Dendritic cell treated with granulocyte-macrophage colony-stimulating factor and Interleukin-4, amounts not matched to agents 40 ng/mL and 50 ng/mL, for 4 days (primary cell): ENCODE measurements at regions not wholly inside any gene's neighbourhood (a gene's known extent, or its start where the extent isn't known, plus 50 kb on each side); places are given as distances from the start of the nearest gene placed in this dataset.
"Not testable (repeated sequence)": the region's sequence is repeated elsewhere in the genome, so short reads cannot be mapped to it uniquely, and the experiment has no call there.

Source experiments
- H3K27ac Mint-ChIP-seq: one replicate; pipeline ENCODE4 v1.8.0; 2022; ENCODE audit warnings: mild to moderate bottlenecking, mixed read lengths
- H3K27me3 Mint-ChIP-seq: one replicate; pipeline ENCODE4 v1.8.0; 2022; ENCODE audit warnings: mild to moderate bottlenecking, mixed read lengths
- H3K36me3 Mint-ChIP-seq: one replicate; pipeline ENCODE4 v1.8.0; 2022; ENCODE audit warnings: low read depth, mixed read lengths
- H3K4me1 Mint-ChIP-seq: one replicate; pipeline ENCODE4 v1.8.0; 2022; ENCODE audit warnings: low read depth, mixed read lengths
- H3K4me3 Mint-ChIP-seq: one replicate; pipeline ENCODE4 v1.8.0; 2022; ENCODE audit warnings: mild to moderate bottlenecking, moderate library complexity, mixed read lengths
- H3K9me3 Mint-ChIP-seq: one replicate; pipeline ENCODE4 v1.8.0; 2022; ENCODE audit warnings: mixed read lengths
- intact Hi-C: fragments of 100-400 bp; cut with micrococcal nuclease; formaldehyde crosslinking; loops from one replicate; pipeline ENCODE4 v1.15.0; 2022

DNA sequence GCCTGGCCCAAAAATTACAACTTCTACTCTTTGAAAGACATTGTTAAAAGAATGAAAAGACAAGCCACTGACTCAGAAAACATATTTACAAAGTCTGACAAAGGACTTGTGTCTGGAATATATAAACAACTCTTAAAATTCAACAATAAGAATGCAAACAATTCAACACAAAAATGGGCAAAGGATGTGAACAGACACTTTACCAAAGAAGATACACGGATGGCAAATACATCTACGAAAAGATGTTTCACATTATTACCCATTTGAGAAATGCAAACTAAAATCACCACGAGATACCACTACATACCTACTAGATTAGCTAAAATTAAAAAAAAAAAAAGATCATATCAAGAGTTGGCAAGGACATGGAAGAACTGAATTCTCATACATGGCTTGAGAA is 80.8 kb upstream of the METRNL start:
- Mint-ChIP-seq H3K27ac (no peak overlapping the region), H3K36me3 (peaks cover 44% of the 10 kb centered on the region), H3K4me1 (peaks cover 13% of the 10 kb centered on the region), H3K27me3 (no peaks in the 10 kb centered on the region), H3K4me3 (no peak overlapping the region), H3K9me3 (peaks cover 21% of the 10 kb centered on the region)
- intact Hi-C loops, result no loop called here

DNA sequence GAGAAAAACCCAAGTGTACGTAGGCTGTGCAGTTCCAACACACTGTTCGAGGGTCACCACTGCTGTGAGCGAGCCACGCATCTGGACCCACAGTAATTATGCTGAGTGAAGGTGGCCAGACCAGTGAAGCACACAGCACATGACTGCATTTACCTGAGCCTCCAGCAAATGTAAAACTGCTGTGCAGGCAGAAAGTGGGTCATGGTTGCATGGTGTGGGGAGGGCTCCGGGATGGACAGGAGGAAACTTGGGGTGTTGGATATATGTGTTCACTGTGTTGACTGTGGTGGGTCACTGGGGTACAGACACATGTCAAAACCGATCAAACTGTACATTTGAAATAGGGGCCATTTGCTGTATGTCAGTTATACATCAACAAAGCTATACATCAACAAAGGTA is 78.7 kb upstream of the METRNL start:
- Mint-ChIP-seq H3K4me3 (no peak overlapping the region), H3K4me1 (peaks cover 13% of the 10 kb centered on the region), H3K9me3 (peaks cover 17% of the 10 kb centered on the region), H3K27ac (no peak overlapping the region), H3K36me3 (peaks cover 45% of the 10 kb centered on the region), H3K27me3 (no peaks in the 10 kb centered on the region)
- intact Hi-C loops, result no loop called here

- Mint-ChIP-seq H3K4me1 (peaks cover 5% of the 10 kb centered on the region), H3K36me3 (peaks cover 60% of the 10 kb centered on the region), H3K27ac (no peak overlapping the region), H3K9me3 (peaks cover 17% of the 10 kb centered on the region), H3K27me3 (no peaks in the 10 kb centered on the region), H3K4me3 (no peak overlapping the region)
- intact Hi-C loops, result no loop called here
Measured at GRCh38 chr17:83002118-83002805, 77.1 kb upstream of the METRNL start.

DNA sequence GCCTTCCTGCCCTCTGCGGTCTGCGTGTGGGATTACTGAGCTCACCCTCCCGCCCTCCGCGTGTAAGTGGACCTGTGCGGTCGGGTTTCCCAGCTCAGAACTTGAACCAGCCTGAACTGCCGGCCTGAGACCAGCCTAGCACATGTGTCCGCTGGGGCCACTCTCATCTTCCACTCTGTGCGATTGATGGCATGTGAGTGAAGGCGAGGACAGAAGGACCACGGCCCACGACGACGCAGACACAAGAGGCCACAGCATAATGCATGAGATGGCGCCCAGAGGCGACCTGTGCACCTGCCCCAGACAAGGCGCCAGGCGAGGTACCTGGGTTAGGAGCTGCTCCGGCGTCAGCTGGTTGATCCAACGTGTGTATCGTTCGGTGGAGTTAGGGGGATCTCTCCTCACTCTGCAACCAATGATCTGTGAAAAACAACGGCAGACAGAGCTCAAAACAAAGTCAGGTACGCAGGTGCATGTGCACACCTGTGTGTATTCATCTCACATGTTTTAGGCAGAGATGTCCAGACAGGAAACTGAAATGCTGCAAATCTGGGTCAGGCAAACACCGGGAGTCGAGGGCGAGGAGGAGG is 74.5 kb upstream of the METRNL start:
- H3K4me1 Mint-ChIP-seq, result no peaks in the 10 kb centered on the region

DNA sequence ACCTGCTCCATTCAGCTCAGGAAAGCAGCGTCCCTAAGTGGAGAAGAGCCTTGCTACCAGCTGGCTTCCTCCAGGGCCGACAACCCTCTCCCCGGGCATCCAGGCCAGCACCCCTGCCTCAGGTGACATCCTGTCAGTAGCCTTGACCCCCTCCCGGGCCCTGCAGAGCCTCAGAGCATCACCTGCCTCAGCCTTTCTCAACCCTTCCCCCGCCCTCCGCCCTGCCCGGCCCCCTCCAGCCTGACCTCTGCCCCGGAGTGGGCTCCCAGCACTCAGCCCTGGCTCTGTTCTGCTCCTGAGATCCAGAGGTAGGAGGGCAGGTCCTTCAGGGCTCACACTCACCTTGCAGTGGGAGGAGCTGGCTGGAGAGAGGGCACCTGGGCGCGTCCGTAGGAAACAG is 73.8 kb upstream of the METRNL start:
- Mint-ChIP-seq H3K4me3 (no peak overlapping the region), H3K36me3 (peaks cover 74% of the 10 kb centered on the region), H3K4me1 (no peaks in the 10 kb centered on the region), H3K9me3 (peaks cover 9% of the 10 kb centered on the region), H3K27me3 (no peaks in the 10 kb centered on the region), H3K27ac (no peak overlapping the region)
- intact Hi-C loops, result no loop called here

More for the DNA sequence above, 74.5 kb upstream of the METRNL start:
- Mint-ChIP-seq H3K36me3 (peaks cover 76% of the 10 kb centered on the region), H3K27ac (no peak overlapping the region), H3K9me3 (peaks cover 9% of the 10 kb centered on the region), H3K27me3 (no peaks in the 10 kb centered on the region), H3K4me3 (no peak overlapping the region)
- intact Hi-C loops, result no loop called here

DNA sequence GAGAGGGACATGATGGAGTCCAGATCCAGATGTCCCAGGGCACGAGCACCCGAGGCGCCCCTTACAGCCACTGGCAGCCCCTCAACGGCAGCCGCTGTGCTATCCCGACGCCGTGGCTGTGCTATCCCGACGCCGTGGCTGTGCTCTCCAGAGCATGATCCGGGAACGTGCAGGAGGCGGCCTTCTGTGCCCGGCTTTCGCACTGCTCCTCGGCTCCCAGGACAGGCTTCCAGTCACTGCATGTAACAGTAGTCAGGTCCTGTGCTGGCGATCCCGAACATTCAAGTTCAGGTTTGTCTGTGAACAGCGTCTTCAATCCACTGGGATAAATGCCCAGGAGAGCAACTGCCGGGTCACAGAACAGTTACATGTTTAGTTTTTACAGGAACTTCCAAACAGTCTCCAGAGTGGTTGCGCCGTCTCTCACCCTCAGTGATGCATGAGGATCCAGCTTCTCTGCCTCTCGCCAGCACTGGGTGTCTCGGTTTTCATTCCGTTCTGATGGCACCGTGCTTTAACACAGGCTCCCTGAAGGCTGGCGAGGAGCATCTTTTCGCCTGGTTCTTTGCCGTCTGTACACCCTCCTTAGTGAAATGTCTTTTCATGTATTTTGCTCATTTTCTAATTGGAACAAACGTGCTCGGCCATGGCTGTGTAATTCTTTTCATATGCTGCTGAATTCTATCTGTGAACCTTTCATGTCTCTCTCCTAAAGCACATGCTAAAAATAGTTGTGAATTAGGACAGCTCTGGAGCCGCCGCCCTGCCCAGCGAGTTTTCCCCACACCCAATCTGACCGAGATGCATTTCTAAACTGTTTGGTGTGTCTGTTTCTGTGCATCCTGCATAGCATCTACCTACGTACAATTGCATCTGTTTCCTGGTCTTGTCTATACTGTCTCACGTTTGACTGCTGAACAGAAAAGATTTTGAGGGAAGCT is 72.6 kb upstream of the METRNL start:
- Mint-ChIP-seq H3K27me3 (no peaks in the 10 kb centered on the region), H3K4me3 (no peak overlapping the region), H3K4me1 (no peaks in the 10 kb centered on the region), H3K36me3 (peaks cover 70% of the 10 kb centered on the region), H3K27ac (no peak overlapping the region), H3K9me3 (peaks cover 9% of the 10 kb centered on the region)
- intact Hi-C loops, result no loop called here

GRCh38 chr17:83007504-83008185 is 71.8 kb upstream of the METRNL start:
- Mint-ChIP-seq H3K4me1 (no peaks in the 10 kb centered on the region), H3K27ac (no peak overlapping the region), H3K4me3 (no peak overlapping the region), H3K27me3 (no peaks in the 10 kb centered on the region), H3K36me3 (peaks cover 70% of the 10 kb centered on the region), H3K9me3 (peaks cover 9% of the 10 kb centered on the region)
- intact Hi-C loops, result no loop called here

GRCh38 chr17:83008186-83008510 is 71.3 kb upstream of the METRNL start:
- Mint-ChIP-seq H3K27me3 (no peaks in the 10 kb centered on the region), H3K9me3 (peaks cover 9% of the 10 kb centered on the region), H3K4me3 (no peak overlapping the region), H3K36me3 (peaks cover 74% of the 10 kb centered on the region), H3K27ac (no peak overlapping the region), H3K4me1 (no peaks in the 10 kb centered on the region)
- intact Hi-C loops, result no loop called here

- H3K27ac Mint-ChIP-seq, result no peak overlapping the region
- peaks cover 9% of the 10 kb centered on the region for H3K9me3 Mint-ChIP-seq
- no peak overlapping the region for H3K4me3 Mint-ChIP-seq
- H3K4me1 Mint-ChIP-seq, result no peaks in the 10 kb centered on the region
- peaks cover 78% of the 10 kb centered on the region for H3K36me3 Mint-ChIP-seq
- no peaks in the 10 kb centered on the region for H3K27me3 Mint-ChIP-seq
- intact Hi-C loops, result no loop called here
Measured at GRCh38 chr17:83008526-83008925, 70.9 kb upstream of the METRNL start.

DNA sequence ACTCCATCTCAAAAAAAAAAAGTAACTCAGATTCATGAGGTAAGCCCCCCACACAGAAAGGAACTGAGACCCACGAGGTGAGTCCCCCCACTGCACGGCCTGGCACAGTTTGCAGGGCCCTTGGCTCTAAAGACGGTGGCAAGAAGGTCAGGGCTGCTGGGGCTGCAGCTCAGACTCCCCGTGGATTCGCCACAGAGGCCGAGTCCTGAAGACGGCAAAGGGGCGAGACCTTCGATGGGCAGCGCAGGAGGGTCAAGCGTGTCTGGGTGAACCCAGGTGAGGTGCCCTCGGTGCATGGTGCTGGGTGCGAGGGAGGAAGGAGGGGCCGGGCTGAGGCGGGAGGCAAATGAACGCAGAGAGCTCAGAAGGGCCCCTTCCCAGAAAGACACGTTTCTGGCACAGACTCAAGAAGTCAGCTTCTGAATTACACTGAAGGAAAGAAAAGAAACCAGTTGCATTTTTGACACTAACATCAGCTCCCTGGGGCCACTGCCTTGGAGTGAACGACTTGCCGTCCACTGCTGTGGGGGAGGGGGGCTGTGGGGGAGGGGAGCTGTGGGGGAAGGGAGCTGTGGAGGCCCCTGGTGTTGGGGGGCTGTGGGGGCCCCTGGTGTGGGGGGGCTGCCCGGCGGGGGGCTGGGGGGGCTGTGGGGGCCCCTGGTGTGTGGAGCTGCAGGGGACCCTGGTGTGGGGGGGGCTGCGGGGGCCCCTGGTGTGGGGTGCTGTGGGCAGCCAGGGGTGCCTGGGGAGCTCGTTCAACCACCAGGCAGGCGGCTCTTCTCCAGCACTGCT is 69.8 kb upstream of the METRNL start:
- H3K27me3 Mint-ChIP-seq, result no peaks in the 10 kb centered on the region
- peaks cover 87% of the 10 kb centered on the region for H3K36me3 Mint-ChIP-seq
- intact Hi-C loops, result no loop called here
- H3K4me1 Mint-ChIP-seq, result no peaks in the 10 kb centered on the region
- no peak overlapping the region for H3K27ac Mint-ChIP-seq
- no peak overlapping the region for H3K4me3 Mint-ChIP-seq
- H3K9me3 Mint-ChIP-seq, result peaks cover 8% of the 10 kb centered on the region

GRCh38 chr17:83010206-83011200 is 68.9 kb upstream of the METRNL start:
- Mint-ChIP-seq H3K9me3 (no peaks in the 10 kb centered on the region), H3K4me1 (no peaks in the 10 kb centered on the region)

DNA sequence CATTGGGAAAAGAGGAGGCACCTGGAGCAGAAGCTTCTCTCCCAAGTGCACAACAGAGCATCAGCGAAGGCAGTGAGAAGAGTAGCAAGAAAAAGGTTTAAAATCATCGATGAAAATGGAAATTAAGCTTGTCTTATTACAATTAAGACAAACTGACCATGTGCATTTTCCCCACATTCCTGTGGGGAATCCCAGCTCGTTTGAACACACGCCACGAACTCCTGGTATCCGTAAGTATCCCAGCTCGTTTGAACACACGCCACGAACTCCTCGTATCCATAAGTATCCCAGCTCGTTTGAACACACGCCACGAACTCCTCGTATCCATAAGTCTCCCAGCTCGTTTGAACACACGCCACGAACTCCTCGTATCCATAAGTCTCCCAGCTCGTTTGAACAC is 67.7 kb upstream of the METRNL start:
- H3K27ac Mint-ChIP-seq, H3K9me3 Mint-ChIP-seq, intact Hi-C loops: not testable (repeated sequence)

More at GRCh38 chr17:83010206-83011200, 68.9 kb upstream of the METRNL start:
- peaks cover 79% of the 10 kb centered on the region for H3K36me3 Mint-ChIP-seq
- H3K27ac Mint-ChIP-seq, result no peak overlapping the region
- intact Hi-C loops, result no loop called here
- no peaks in the 10 kb centered on the region for H3K27me3 Mint-ChIP-seq
- H3K4me3 Mint-ChIP-seq, result no peak overlapping the region

More for the DNA sequence above, 67.7 kb upstream of the METRNL start:
- H3K4me3 Mint-ChIP-seq, H3K27me3 Mint-ChIP-seq, H3K4me1 Mint-ChIP-seq: not testable (repeated sequence)
- H3K36me3 Mint-ChIP-seq, result peaks cover 67% of the 10 kb centered on the region
